CD14-positive monocyte (primary cell): ENCODE measurements at regions not wholly inside any gene's neighbourhood (a gene's known extent, or its start where the extent isn't known, plus 50 kb on each side); places are given as distances from the start of the nearest gene placed in this dataset.
"Not testable (repeated sequence)": the region's sequence is repeated elsewhere in the genome, so short reads cannot be mapped to it uniquely, and the experiment has no call there.

Source experiments
- DNase-seq, 3 donors: peaks; one replicate each; pipeline ENCODE4 v3.0.0-alpha.2; 2011 to 2022
- H2AFZ ChIP-seq: 2 replicates; pipeline ENCODE4 v1.6.0; 2012; ENCODE audit warnings: mild to moderate bottlenecking, low read depth, low read length, inconsistent platforms; ENCODE audit not compliant: insufficient read depth, poor library complexity, severe bottlenecking
- H3K27ac ChIP-seq, 2 donors: 1 replicate in 1 of 2; 2 replicates in 1 of 2; pipeline ENCODE4 v1.5.1; 2012 to 2013; ENCODE audit warnings: low read length in 2 of 2, control low read depth in 1 of 2, inconsistent platforms in 1 of 2, low read depth in 1 of 2, mild to moderate bottlenecking in 1 of 2
- H3K27me3 ChIP-seq, 2 donors: one replicate each; pipeline versions ENCODE4 v1.6.0 to v1.6.1; 2011 to 2013; ENCODE audit warnings: low read length in 2 of 2; ENCODE audit not compliant: control insufficient read depth in 2 of 2, insufficient read depth in 2 of 2
- H3K36me3 ChIP-seq, 2 donors: replicated peaks in 1 of 2; 1 replicate in 1 of 2; 2 replicates in 1 of 2; pipeline versions ENCODE4 v1.5.1 to v1.6.1; 2012 to 2013; ENCODE audit warnings: low read length in 2 of 2, control low read depth in 1 of 2, inconsistent platforms in 1 of 2, mild to moderate bottlenecking in 1 of 2; ENCODE audit not compliant: insufficient read depth in 2 of 2, control insufficient read depth in 1 of 2
- H3K4me1 ChIP-seq, 2 donors: 1 replicate in 1 of 2; 2 replicates in 1 of 2; pipeline versions ENCODE4 v1.5.1 to v1.6.1; 2012 to 2013; ENCODE audit warnings: low read length in 2 of 2, control low read depth in 1 of 2, inconsistent platforms in 1 of 2, mild to moderate bottlenecking in 1 of 2, moderate library complexity in 1 of 2; ENCODE audit not compliant: insufficient read depth in 2 of 2, control insufficient read depth in 1 of 2
- H3K4me2 ChIP-seq: replicated peaks from 2 replicates; pipeline ENCODE3; 2012; ENCODE audit warnings: low read length, moderate library complexity, mild to moderate bottlenecking; ENCODE audit not compliant: poor library complexity, severe bottlenecking; ENCODE audit errors: extremely low read depth
- H3K4me3 ChIP-seq, 3 experiments: fragments of 200-600 bp in 1 of 3; sonication (generic) in 1 of 3; replicated peaks in 1 of 3; 1 replicate in 2 of 3; 2 replicates in 1 of 3; pipeline ENCODE4 v1.5.1; 2011 to 2013; ENCODE audit warnings: low read length in 3 of 3, mild to moderate bottlenecking in 3 of 3, control low read depth in 2 of 3, low read depth in 2 of 3, inconsistent platforms in 1 of 3, moderate library complexity in 1 of 3
- H3K79me2 ChIP-seq: 2 replicates; pipeline ENCODE4 v1.6.0; 2012; ENCODE audit warnings: mild to moderate bottlenecking, control low read depth, inconsistent platforms, low read length, moderate library complexity; ENCODE audit not compliant: insufficient read depth
- H3K9ac ChIP-seq: 2 replicates; pipeline ENCODE4 v1.6.0; 2017; ENCODE audit warnings: low read length, mild to moderate bottlenecking; ENCODE audit not compliant: insufficient read depth, poor library complexity, severe bottlenecking
- H3K9me3 ChIP-seq, 2 donors: replicated peaks in 1 of 2; 1 replicate in 1 of 2; 2 replicates in 1 of 2; pipeline versions ENCODE4 v1.5.1 to v1.6.1; 2012 to 2013; ENCODE audit warnings: low read length in 2 of 2, control low read depth in 1 of 2; ENCODE audit not compliant: control insufficient read depth in 1 of 2, insufficient read depth in 1 of 2
- H4K20me1 ChIP-seq: 2 replicates; pipeline ENCODE4 v1.6.0; 2012; ENCODE audit warnings: mild to moderate bottlenecking, low read length, control low read depth, moderate library complexity; ENCODE audit not compliant: insufficient read depth
- H3K27ac Mint-ChIP-seq, 7 donors: one replicate each; pipeline ENCODE4 v1.8.0; 2020; ENCODE audit warnings: mild to moderate bottlenecking in 7 of 7, mixed read lengths in 7 of 7, moderate library complexity in 6 of 7, inconsistent platforms in 2 of 7
- H3K27me3 Mint-ChIP-seq, 3 donors: one replicate each; pipeline ENCODE4 v1.8.0; 2021 to 2022; ENCODE audit warnings: low read depth in 3 of 3, mild to moderate bottlenecking in 3 of 3, mixed read lengths in 3 of 3, moderate library complexity in 3 of 3, inconsistent platforms in 1 of 3
- H3K36me3 Mint-ChIP-seq, 2 donors: one replicate each; pipeline ENCODE4 v1.8.0; 2020; ENCODE audit warnings: mixed read lengths in 2 of 2, inconsistent platforms in 1 of 2, mild to moderate bottlenecking in 1 of 2
- H3K4me1 Mint-ChIP-seq: one replicate; pipeline ENCODE4 v1.8.0; 2020; ENCODE audit warnings: mild to moderate bottlenecking, mixed read lengths
- H3K4me3 Mint-ChIP-seq, 2 donors: one replicate each; pipeline ENCODE4 v1.8.0; 2020; ENCODE audit warnings: mild to moderate bottlenecking in 2 of 2, mixed read lengths in 2 of 2, moderate library complexity in 1 of 2
- H3K9me3 Mint-ChIP-seq, 7 donors: one replicate each; pipeline ENCODE4 v1.8.0; 2020 to 2022; ENCODE audit warnings: mixed read lengths in 7 of 7, mild to moderate bottlenecking in 6 of 7, moderate library complexity in 6 of 7, inconsistent platforms in 2 of 7
- CTCF ChIP-seq: fragments of 200-600 bp; IDR thresholded peaks from one replicate; pipeline ENCODE4 v1.8.0; 2022; ENCODE audit warnings: antibody characterized with exemption, mild to moderate bottlenecking
- WGBS: methylation state at CpG from one replicate; pipeline ENCODE4 v1.1.5; 2013; ENCODE audit warnings: missing lambda C conversion rate; ENCODE audit not compliant: insufficient coverage; 5-methylcytosine and 5-hydroxymethylcytosine counted together
- intact Hi-C, 2 donors: fragments of 100-400 bp; cut with micrococcal nuclease; formaldehyde crosslinking; loops; one replicate each; pipeline versions ENCODE4 v1.15.0 to v1.15.1; 2023

- Histone ChIP-seq H3K36me3 (no peaks in the 10 kb centered on the region), H3K4me3 (no peak overlapping the region), H4K20me1 (no peaks in the 10 kb centered on the region), H3K4me1 (no peaks in the 10 kb centered on the region), H3K9ac (no peak overlapping the region), H3K27me3 (no peaks in the 10 kb centered on the region), H3K79me2 (no peaks in the 10 kb centered on the region), H2AFZ (no peak overlapping the region), H3K4me2 (no peak overlapping the region), H3K27ac (no peak overlapping the region), H3K9me3 (peaks cover 16 to 22% of the 10 kb centered on the region in 2 donors)
- Mint-ChIP-seq H3K27me3 (peaks cover 0 to 4% (median 0%) of the 10 kb centered on the region in 3 donors), H3K9me3 (peaks cover 12 to 26% (median 22%) of the 10 kb centered on the region in 7 donors), H3K4me3 (no peak overlapping the region), H3K4me1 (no peaks in the 10 kb centered on the region), H3K27ac (no peak overlapping the region), H3K36me3 (no peaks in the 10 kb centered on the region)
- DNase-seq: no peak
- 87% methylated on average over 15 of the region's 18 CpGs for WGBS
- TF ChIP-seq CTCF: no peak
- intact Hi-C loops: no loop called here
Measured at GRCh38 chr21:13827201-13827600, 217.6 kb downstream of the POTED start.

- 97% methylated on average over 6 of the region's 15 CpGs for WGBS
- H3K36me3 Mint-ChIP-seq, H3K27me3 Mint-ChIP-seq, H3K4me1 Mint-ChIP-seq, intact Hi-C loops, H3K27ac ChIP-seq, H3K4me2 ChIP-seq, H3K27me3 ChIP-seq, H2AFZ ChIP-seq, H3K9ac ChIP-seq, H3K36me3 ChIP-seq, H3K4me3 ChIP-seq, H3K4me3 Mint-ChIP-seq, DNase-seq, H3K27ac Mint-ChIP-seq, H3K4me1 ChIP-seq, H4K20me1 ChIP-seq, H3K79me2 ChIP-seq: not testable (repeated sequence)
- H3K9me3 Mint-ChIP-seq: peaks cover 12 to 25% (median 22%) of the 10 kb centered on the region in 7 donors
- peaks cover 16 to 22% of the 10 kb centered on the region in 2 donors for H3K9me3 ChIP-seq
Measured at GRCh38 chr21:13826511-13826910, 216.9 kb downstream of the POTED start.

GRCh38 chr21:13825218-13825778, 215.7 kb downstream of the POTED start:
- H3K4me1 ChIP-seq, H3K4me3 ChIP-seq, H3K36me3 ChIP-seq, H3K4me2 ChIP-seq, H3K27me3 Mint-ChIP-seq, H3K27ac ChIP-seq, H4K20me1 ChIP-seq, H2AFZ ChIP-seq, H3K4me1 Mint-ChIP-seq, H3K36me3 Mint-ChIP-seq, intact Hi-C loops, H3K9ac ChIP-seq, H3K4me3 Mint-ChIP-seq, H3K27ac Mint-ChIP-seq, DNase-seq, H3K27me3 ChIP-seq, H3K79me2 ChIP-seq: not testable (repeated sequence)
- H3K9me3 ChIP-seq: peaks cover 16 to 22% of the 10 kb centered on the region in 2 donors
- H3K9me3 Mint-ChIP-seq: peaks cover 12 to 26% (median 21%) of the 10 kb centered on the region in 7 donors
- no CpG with 5 or more reads among the region's 26 CpGs for WGBS

- no CpG with 5 or more reads among the region's 4 CpGs for WGBS
- H3K27ac Mint-ChIP-seq, DNase-seq, H3K36me3 ChIP-seq, H3K4me1 Mint-ChIP-seq, H3K27me3 Mint-ChIP-seq, H3K4me1 ChIP-seq, H4K20me1 ChIP-seq, H2AFZ ChIP-seq, H3K27ac ChIP-seq, intact Hi-C loops, H3K36me3 Mint-ChIP-seq, H3K4me2 ChIP-seq, H3K9me3 ChIP-seq, H3K79me2 ChIP-seq, H3K27me3 ChIP-seq, H3K9ac ChIP-seq, H3K4me3 ChIP-seq, H3K4me3 Mint-ChIP-seq: not testable (repeated sequence)
- H3K9me3 Mint-ChIP-seq: peaks cover 0 to 11% (median 5%) of the 10 kb centered on the region in 7 donors
Measured at GRCh38 chr21:13820286-13820685, 210.7 kb downstream of the POTED start.
